PFSK-1 (cell line): ENCODE measurements at regions not wholly inside any gene's neighbourhood (a gene's known extent, or its start where the extent isn't known, plus 50 kb on each side); places are given as distances from the start of the nearest gene placed in this dataset.

Experiments used
- FOXP2 ChIP-seq: optimal IDR thresholded peaks from 2 replicates; pipeline ENCODE3; 2011; ENCODE audit warnings: borderline replicate concordance, control low read depth, inconsistent platforms; ENCODE audit not compliant: insufficient read depth; ENCODE audit errors: extremely low read length, extremely low read depth
- POLR2AphosphoS5 ChIP-seq: IDR thresholded peaks from 2 replicates; pipeline ENCODE4 v1.6.1; 2012; ENCODE audit warnings: low read depth, mild to moderate bottlenecking, control low read depth, low read length, moderate library complexity
- REST ChIP-seq, 2 experiments: IDR thresholded peaks; 2 replicates each; pipeline versions ENCODE4 v1.6.1 to v1.8.0; 2011 to 2012; ENCODE audit warnings: low read depth in 2 of 2, low read length in 2 of 2, control low read depth in 1 of 2, inconsistent platforms in 1 of 2, mild to moderate bottlenecking in 1 of 2, moderate library complexity in 1 of 2; ENCODE audit not compliant: insufficient read depth in 1 of 2
- SIN3A ChIP-seq: IDR thresholded peaks from 2 replicates; pipeline ENCODE4 v1.6.1; 2012; ENCODE audit warnings: mild to moderate bottlenecking, low read length, moderate library complexity, borderline replicate concordance; ENCODE audit not compliant: insufficient read depth
- TAF1 ChIP-seq: IDR thresholded peaks from 2 replicates; pipeline ENCODE4 v1.6.1; 2012; ENCODE audit warnings: low read length, control low read depth, borderline replicate concordance; ENCODE audit not compliant: insufficient read depth

- TF ChIP-seq REST (IDR thresholded peaks at IDR 0.05; ENCODE audit: insufficient read depth in 1 of 2, low read depth in 2 of 2, low read length in 2 of 2) (no peak), TAF1 (no peak), SIN3A (no peak), POLR2AphosphoS5 (no peak)
These were observed 141.0 kb downstream of the TMEM17 start for GRCh38 chr2:62364791-62365528.

- TF ChIP-seq POLR2AphosphoS5, result no peak
- no peak for TF ChIP-seq SIN3A
- TF ChIP-seq FOXP2, result no peak
- TF ChIP-seq TAF1, result no peak
- TF ChIP-seq REST (IDR thresholded peaks at IDR 0.05; ENCODE audit: insufficient read depth in 1 of 2, low read depth in 2 of 2, low read length in 2 of 2), result no peak
These were observed 142.8 kb downstream of the TMEM17 start for GRCh38 chr2:62363166-62363565.

- TF ChIP-seq FOXP2, result no peak
- no peak for TF ChIP-seq SIN3A
- no peak for TF ChIP-seq REST (IDR thresholded peaks at IDR 0.05; ENCODE audit: insufficient read depth in 1 of 2, low read depth in 2 of 2, low read length in 2 of 2)
- TF ChIP-seq POLR2AphosphoS5, result no peak
- TF ChIP-seq TAF1, result no peak
These were observed 143.4 kb downstream of the TMEM17 start for GRCh38 chr2:62362561-62362960.

DNA sequence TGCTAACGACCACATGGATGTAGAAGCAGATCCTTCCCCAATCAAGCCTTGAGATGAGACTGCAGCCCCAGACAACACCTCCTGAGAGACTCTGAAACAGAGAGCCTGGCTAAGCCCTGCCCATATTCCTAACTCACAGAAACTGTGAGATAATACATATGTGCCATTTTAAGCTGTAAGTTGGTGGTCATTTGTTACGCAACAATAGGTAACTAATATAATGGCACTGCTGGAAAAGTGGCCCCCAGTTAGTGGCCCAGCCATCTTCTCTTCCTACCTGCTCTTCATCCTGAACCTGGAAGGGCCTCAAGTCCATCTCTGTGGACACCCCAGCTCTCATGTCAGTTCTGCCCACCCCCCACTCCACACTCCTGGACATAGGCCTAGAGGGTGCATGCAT is 144.0 kb downstream of the TMEM17 start:
- TF ChIP-seq REST (IDR thresholded peaks at IDR 0.05; ENCODE audit: insufficient read depth in 1 of 2, low read depth in 2 of 2, low read length in 2 of 2) (no peak), SIN3A (no peak), POLR2AphosphoS5 (no peak), TAF1 (no peak), FOXP2 (no peak)
